OCI-LY7 (cell line): ENCODE measurements at regions not wholly inside any gene's neighbourhood (a gene's known extent, or its start where the extent isn't known, plus 50 kb on each side); places are given as distances from the start of the nearest gene placed in this dataset.

ENCODE experiments used
- BruUV-seq: library from RNA; stranded (reverse); fragments of 400-500 nt; replicated peaks from 2 replicates; lab custom pipeline; 2021; lab: Mats Ljungman, UMichigan
- CTCF ChIA-PET: fragments of 300-600 bp; sonication (Branson Sonifier 250); formaldehyde crosslinking; loops from one replicate; lab custom pipeline; 2022; ENCODE audit warnings: antibody characterized with exemption; ENCODE audit not compliant: unreplicated experiment; lab: Charles Lee
- POLR2A ChIA-PET: fragments of 300-600 bp; sonication (Branson Sonifier 250); formaldehyde crosslinking; loops from one replicate; lab custom pipeline; 2022; ENCODE audit warnings: antibody characterized with exemption; lab: Charles Lee
- DNase-seq: peaks from one replicate; pipeline ENCODE4 v3.0.0-alpha.2; 2015; ENCODE audit warnings: low spot score
- H2AFZ ChIP-seq: fragments of 200-600 bp; sonication (generic), shearing (Covaris generic); 2 replicates; pipeline ENCODE4 v1.6.1; 2014; ENCODE audit warnings: mild to moderate bottlenecking, antibody characterized with exemption, low read length, moderate library complexity
- H3K27ac ChIP-seq: fragments of 200-600 bp; sonication (generic); 2 replicates; pipeline ENCODE4 v1.5.1; 2014; ENCODE audit warnings: mixed run types, low read depth, mild to moderate bottlenecking, moderate library complexity, low read length, inconsistent platforms; ENCODE audit not compliant: poor library complexity, severe bottlenecking
- H3K36me3 ChIP-seq: fragments of 200-600 bp; sonication (generic); 2 replicates; pipeline ENCODE4 v1.6.1; 2014; ENCODE audit warnings: mild to moderate bottlenecking, antibody characterized with exemption, low read length, moderate library complexity, mixed read lengths; ENCODE audit not compliant: insufficient read depth
- H3K4me1 ChIP-seq: fragments of 200-600 bp; sonication (generic); 2 replicates; pipeline ENCODE4 v1.5.1; 2014; ENCODE audit warnings: mild to moderate bottlenecking, low read length; ENCODE audit not compliant: insufficient read depth, poor library complexity, severe bottlenecking
- H3K4me2 ChIP-seq: fragments of 200-600 bp; sonication (generic); 2 replicates; pipeline ENCODE4 v1.6.1; 2014; ENCODE audit warnings: mild to moderate bottlenecking, low read length
- H3K4me3 ChIP-seq: fragments of 200-600 bp; sonication (generic); 2 replicates; pipeline ENCODE4 v1.5.1; 2014; ENCODE audit warnings: mild to moderate bottlenecking, low read depth, low read length; ENCODE audit not compliant: poor library complexity, severe bottlenecking
- H3K79me2 ChIP-seq: fragments of 200-600 bp; sonication (generic); 2 replicates; pipeline ENCODE4 v1.6.1; 2016; ENCODE audit warnings: low read depth, mild to moderate bottlenecking, low read length, moderate library complexity, mixed read lengths; ENCODE audit not compliant: insufficient read depth
- H3K9me2 ChIP-seq: fragments of 200-600 bp; sonication (generic); 2 replicates; pipeline ENCODE4 v1.6.1; 2016; ENCODE audit warnings: mild to moderate bottlenecking, low read length, mixed read lengths; ENCODE audit not compliant: insufficient read depth
- H3K9me3 ChIP-seq: fragments of 200-600 bp; sonication (generic); 2 replicates; pipeline ENCODE4 v1.6.1; 2014; ENCODE audit warnings: mild to moderate bottlenecking, mixed run types, low read length, mixed read lengths
- H4K20me1 ChIP-seq: fragments of 200-600 bp; sonication (generic); 2 replicates; pipeline ENCODE4 v1.6.1; 2014; ENCODE audit warnings: mild to moderate bottlenecking, antibody characterized with exemption, low read length, moderate library complexity, mixed read lengths; ENCODE audit not compliant: insufficient read depth
- EZH2phosphoT487 ChIP-seq: fragments of 200-600 bp; sonication (generic); IDR thresholded peaks from 2 replicates; pipeline ENCODE4 v1.6.1; 2018; ENCODE audit warnings: low read depth, borderline replicate concordance, mild to moderate bottlenecking, mixed run types, antibody characterized with exemption, low read length, moderate library complexity, mixed read lengths
- intact Hi-C: fragments of 100-400 bp; cut with micrococcal nuclease; formaldehyde crosslinking; loops from one replicate; pipeline ENCODE4 v1.10.0; 2022; ENCODE audit not compliant: unreplicated experiment
- TF ChIP-seq, protein P1 (sequence below): fragments of 200-600 bp; sonication (generic); conservative IDR thresholded peaks from 2 replicates; pipeline ENCODE4 v1.5.1; 2014; ENCODE audit warnings: mild to moderate bottlenecking, antibody characterized with exemption, low read length, moderate library complexity, mixed read lengths

DNA sequence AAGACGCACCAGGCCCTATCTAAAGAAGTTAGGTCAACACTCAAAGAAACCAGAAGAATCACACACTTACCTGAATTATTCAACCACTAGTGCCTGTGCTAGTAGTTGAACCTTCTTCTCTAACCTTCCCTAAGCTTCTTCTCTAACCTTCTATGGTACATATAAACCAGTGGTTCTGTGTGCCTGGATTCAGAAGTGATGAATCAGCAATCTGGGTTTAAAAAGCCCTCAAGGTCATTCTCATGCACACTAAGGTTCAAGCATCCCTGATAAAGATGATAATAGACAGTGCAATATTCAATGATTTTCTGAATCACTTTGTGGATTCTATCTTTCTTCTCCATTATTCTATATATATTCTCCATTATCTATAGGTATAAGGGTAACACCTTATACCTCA is 271.4 kb upstream of the TBX18 start:
- no peak for TF ChIP-seq EZH2phosphoT487
- TF ChIP-seq, protein P1, sequence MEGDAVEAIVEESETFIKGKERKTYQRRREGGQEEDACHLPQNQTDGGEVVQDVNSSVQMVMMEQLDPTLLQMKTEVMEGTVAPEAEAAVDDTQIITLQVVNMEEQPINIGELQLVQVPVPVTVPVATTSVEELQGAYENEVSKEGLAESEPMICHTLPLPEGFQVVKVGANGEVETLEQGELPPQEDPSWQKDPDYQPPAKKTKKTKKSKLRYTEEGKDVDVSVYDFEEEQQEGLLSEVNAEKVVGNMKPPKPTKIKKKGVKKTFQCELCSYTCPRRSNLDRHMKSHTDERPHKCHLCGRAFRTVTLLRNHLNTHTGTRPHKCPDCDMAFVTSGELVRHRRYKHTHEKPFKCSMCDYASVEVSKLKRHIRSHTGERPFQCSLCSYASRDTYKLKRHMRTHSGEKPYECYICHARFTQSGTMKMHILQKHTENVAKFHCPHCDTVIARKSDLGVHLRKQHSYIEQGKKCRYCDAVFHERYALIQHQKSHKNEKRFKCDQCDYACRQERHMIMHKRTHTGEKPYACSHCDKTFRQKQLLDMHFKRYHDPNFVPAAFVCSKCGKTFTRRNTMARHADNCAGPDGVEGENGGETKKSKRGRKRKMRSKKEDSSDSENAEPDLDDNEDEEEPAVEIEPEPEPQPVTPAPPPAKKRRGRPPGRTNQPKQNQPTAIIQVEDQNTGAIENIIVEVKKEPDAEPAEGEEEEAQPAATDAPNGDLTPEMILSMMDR: no peak
- no peak overlapping the region for H3K4me2 ChIP-seq
- CTCF ChIA-PET: no interaction called here
- BruUV-seq: no TSS peak
- no peaks in the 10 kb centered on the region for H3K9me2 ChIP-seq
- no peaks in the 10 kb centered on the region for H3K36me3 ChIP-seq
- H4K20me1 ChIP-seq: no peaks in the 10 kb centered on the region
- no peak overlapping the region for H3K27ac ChIP-seq
- no peak for DNase-seq
- H3K4me1 ChIP-seq: no peaks in the 10 kb centered on the region
- intact Hi-C loops: no loop called here
- no peak overlapping the region for H2AFZ ChIP-seq
- H3K79me2 ChIP-seq: no peaks in the 10 kb centered on the region
- H3K4me3 ChIP-seq: no peak overlapping the region
- H3K9me3 ChIP-seq: 0 out of 2 replicates have a peak, but pooled peaks cover 5% of the 10 kb centered on the region
- POLR2A ChIA-PET: interaction anchor here (0.6 kb wide), 1 partner anchor 1000 kb away, joined by 3 read pairs; no protein-coding TSS in a partner anchor

DNA sequence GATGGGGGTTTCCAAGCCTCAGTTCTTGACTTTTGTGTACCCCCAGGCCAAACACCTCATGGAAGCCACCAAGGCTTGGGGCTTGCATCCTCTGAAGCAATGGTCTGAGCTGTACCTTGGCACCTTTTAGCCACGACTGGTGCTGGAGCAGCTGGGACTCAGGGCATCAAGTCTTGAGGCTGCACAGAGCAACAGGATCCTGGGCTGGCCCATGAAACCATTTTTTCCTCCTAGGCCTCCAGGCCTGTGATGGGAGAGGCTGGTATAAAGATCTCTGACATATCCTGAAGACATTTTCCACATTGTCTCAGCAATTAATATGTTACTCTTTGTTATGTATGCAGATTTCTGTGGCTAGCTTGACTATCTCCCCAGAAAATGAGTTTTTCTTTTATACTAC is 269.1 kb upstream of the TBX18 start:
- no peaks in the 10 kb centered on the region for H3K4me1 ChIP-seq
- ChIA-PET CTCF (no interaction called here), POLR2A (no interaction called here)
- H3K36me3 ChIP-seq: no peaks in the 10 kb centered on the region
- BruUV-seq: no TSS peak
- TF ChIP-seq, protein P1: no peak
- no peak for TF ChIP-seq EZH2phosphoT487
- no peak overlapping the region for H3K4me3 ChIP-seq
- H2AFZ ChIP-seq: no peak overlapping the region
- intact Hi-C loops: no loop called here
- no peaks in the 10 kb centered on the region for H3K9me2 ChIP-seq
- H3K27ac ChIP-seq: no peak overlapping the region
- 0 out of 2 replicates have a peak, but pooled peaks cover 5% of the 10 kb centered on the region for H3K9me3 ChIP-seq
- H4K20me1 ChIP-seq: no peaks in the 10 kb centered on the region
- DNase-seq: no peak
- no peaks in the 10 kb centered on the region for H3K79me2 ChIP-seq
- no peak overlapping the region for H3K4me2 ChIP-seq

DNA sequence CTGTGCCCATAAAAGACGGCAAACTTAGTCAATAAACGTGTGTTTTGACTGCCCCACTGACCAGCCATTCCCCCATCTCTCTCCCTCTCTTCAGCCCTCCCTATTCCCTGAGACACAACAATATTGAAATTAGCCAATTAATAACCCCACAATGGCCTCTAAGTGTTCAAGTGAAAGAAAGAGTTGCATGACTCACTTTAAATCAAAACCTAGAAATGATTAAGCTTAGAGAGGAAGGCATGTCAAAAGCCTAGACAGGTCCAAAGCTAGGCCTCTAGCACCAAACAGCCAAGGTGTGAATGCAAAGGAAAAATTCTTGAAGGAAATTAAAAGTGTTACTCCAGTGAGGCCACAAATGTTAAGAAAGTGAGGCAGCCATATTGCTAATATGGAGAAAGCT is 261.6 kb upstream of the TBX18 start:
- H3K9me2 ChIP-seq: no peaks in the 10 kb centered on the region
- no peak overlapping the region for H3K4me2 ChIP-seq
- no peaks in the 10 kb centered on the region for H3K4me1 ChIP-seq
- ChIA-PET CTCF (no interaction called here), POLR2A (no interaction called here)
- intact Hi-C loops: no loop called here
- H3K4me3 ChIP-seq: no peak overlapping the region
- H2AFZ ChIP-seq: no peak overlapping the region
- DNase-seq: no peak
- no peaks in the 10 kb centered on the region for H3K9me3 ChIP-seq
- no peak overlapping the region for H3K27ac ChIP-seq
- no peaks in the 10 kb centered on the region for H3K79me2 ChIP-seq
- no peaks in the 10 kb centered on the region for H3K36me3 ChIP-seq
- BruUV-seq: no TSS peak
- no peaks in the 10 kb centered on the region for H4K20me1 ChIP-seq
- TF ChIP-seq, protein P1: no peak
- TF ChIP-seq EZH2phosphoT487: no peak
